Adrenal gland (tissue), 9 donors: ENCODE measurements at regions not wholly inside any gene's neighbourhood (a gene's known extent, or its start where the extent isn't known, plus 50 kb on each side); places are given as distances from the start of the nearest gene placed in this dataset.

Source experiments
- DNase-seq, 7 donors: peaks; one replicate each; pipeline ENCODE4 v3.0.0-alpha.2; 2019 to 2020
- H3K27ac ChIP-seq, 5 donors: fragments of 200-600 bp; sonication (generic) in 4 of 5; 1 replicate in 3 of 5; 2 replicates in 2 of 5; pipeline versions ENCODE4 v1.5.1 to v1.8.0; 2016 to 2020; ENCODE audit warnings: mild to moderate bottlenecking in 1 of 5
- H3K27me3 ChIP-seq: fragments of 200-600 bp; 2 replicates; pipeline ENCODE4 v1.8.0; 2021
- H3K36me3 ChIP-seq, 2 donors: fragments of 200-600 bp; replicated peaks in 1 of 2; 1 replicate in 1 of 2; 2 replicates in 1 of 2; pipeline versions ENCODE4 v1.5.1 to v1.8.0; 2018 to 2022
- H3K4me1 ChIP-seq, 2 donors: fragments of 200-600 bp; replicated peaks in 1 of 2; 1 replicate in 1 of 2; 2 replicates in 1 of 2; pipeline versions ENCODE4 v1.5.1 to v1.8.0; 2018 to 2021
- H3K4me3 ChIP-seq, 4 donors: fragments of 200-600 bp; sonication (generic) in 3 of 4; one replicate each; pipeline ENCODE4 v1.5.1; 2016 to 2018
- H3K9me3 ChIP-seq, 3 donors: fragments of 200-600 bp; sonication (generic) in 1 of 3; replicated peaks in 1 of 3; 1 replicate in 2 of 3; 2 replicates in 1 of 3; pipeline versions ENCODE4 v1.5.1 to v1.8.0; 2016 to 2021
- POLR2A ChIP-seq, 2 donors: fragments of 450-650 bp; IDR thresholded peaks; one replicate each; pipeline ENCODE4 v1.6.1; 2017; ENCODE audit warnings: antibody characterized with exemption in 2 of 2, mild to moderate bottlenecking in 2 of 2, moderate library complexity in 1 of 2
- WGBS, 4 donors: extraction: QIAGEN DNeasy Blood & Tissue Kit in 2 of 4; methylation state at CpG; one replicate each; pipeline versions ENCODE4 v1.1.5 to v1.1.7; 2013 to 2017; 5-methylcytosine and 5-hydroxymethylcytosine counted together
- intact Hi-C, 2 donors: fragments of 100-400 bp; cut with DNase I; formaldehyde crosslinking; loops; one replicate each; pipeline versions ENCODE4 v1.14.1 to v1.15.0; 2022 to 2023
- TF ChIP-seq, protein P1 (sequence below), 6 experiments: fragments of 450-650 bp in 4 of 6; fragments of 200-600 bp in 2 of 6; sonication (generic) in 1 of 6; IDR thresholded peaks; 1 replicate in 5 of 6; 2 replicates in 1 of 6; pipeline versions ENCODE4 v1.5.1 to v1.8.0; 2016 to 2021; ENCODE audit warnings: antibody characterized with exemption in 6 of 6, mild to moderate bottlenecking in 2 of 6, moderate library complexity in 1 of 6
- donor health status: healthy with polysubstance abuse.
- donor health status: Bipolar disorder and iron deficiency.
- donor health status: DM: yes; HTN: yes; CAD: no.
- donor health status: DM: no; HTN: no; CAD: no.
- donor health status: DM: no; HTN: no; CAD: no.

DNA sequence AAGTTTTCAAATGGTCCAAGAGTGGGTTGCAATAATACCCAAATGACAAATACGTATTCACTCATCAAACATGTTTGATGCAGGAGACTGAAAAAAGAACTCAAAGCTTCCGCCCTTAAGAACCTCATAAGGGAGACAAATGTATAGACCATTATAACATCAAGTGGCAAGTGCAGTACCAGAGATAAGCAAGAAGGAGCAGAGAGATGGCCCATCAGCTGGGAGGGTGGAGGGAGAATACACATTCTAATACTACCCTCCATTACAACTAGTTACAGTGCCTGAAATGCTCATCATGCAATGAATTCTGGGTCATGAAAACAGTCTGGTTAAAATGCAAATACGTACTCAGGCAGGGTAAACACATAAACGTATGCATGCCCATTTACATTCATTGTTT, 304.0 kb downstream of the SHQ1 start:
- Histone ChIP-seq H3K36me3 (no peaks in the 10 kb centered on the region), H3K27ac (no peak overlapping the region), H3K4me3 (no peak overlapping the region), H3K9me3 (no peaks in the 10 kb centered on the region), H3K27me3 (no peaks in the 10 kb centered on the region), H3K4me1 (no peaks in the 10 kb centered on the region)
- intact Hi-C loops = no loop called here
- TF ChIP-seq, protein P1, sequence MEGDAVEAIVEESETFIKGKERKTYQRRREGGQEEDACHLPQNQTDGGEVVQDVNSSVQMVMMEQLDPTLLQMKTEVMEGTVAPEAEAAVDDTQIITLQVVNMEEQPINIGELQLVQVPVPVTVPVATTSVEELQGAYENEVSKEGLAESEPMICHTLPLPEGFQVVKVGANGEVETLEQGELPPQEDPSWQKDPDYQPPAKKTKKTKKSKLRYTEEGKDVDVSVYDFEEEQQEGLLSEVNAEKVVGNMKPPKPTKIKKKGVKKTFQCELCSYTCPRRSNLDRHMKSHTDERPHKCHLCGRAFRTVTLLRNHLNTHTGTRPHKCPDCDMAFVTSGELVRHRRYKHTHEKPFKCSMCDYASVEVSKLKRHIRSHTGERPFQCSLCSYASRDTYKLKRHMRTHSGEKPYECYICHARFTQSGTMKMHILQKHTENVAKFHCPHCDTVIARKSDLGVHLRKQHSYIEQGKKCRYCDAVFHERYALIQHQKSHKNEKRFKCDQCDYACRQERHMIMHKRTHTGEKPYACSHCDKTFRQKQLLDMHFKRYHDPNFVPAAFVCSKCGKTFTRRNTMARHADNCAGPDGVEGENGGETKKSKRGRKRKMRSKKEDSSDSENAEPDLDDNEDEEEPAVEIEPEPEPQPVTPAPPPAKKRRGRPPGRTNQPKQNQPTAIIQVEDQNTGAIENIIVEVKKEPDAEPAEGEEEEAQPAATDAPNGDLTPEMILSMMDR (IDR thresholded peaks at IDR 0.05) = no peak
- no peak for TF ChIP-seq POLR2A (IDR thresholded peaks at IDR 0.05)
- 77 to 82% (median 80%) methylated on average over 4 of the region's 4 CpGs for WGBS, 4 donors
- DNase-seq = no peak

DNA sequence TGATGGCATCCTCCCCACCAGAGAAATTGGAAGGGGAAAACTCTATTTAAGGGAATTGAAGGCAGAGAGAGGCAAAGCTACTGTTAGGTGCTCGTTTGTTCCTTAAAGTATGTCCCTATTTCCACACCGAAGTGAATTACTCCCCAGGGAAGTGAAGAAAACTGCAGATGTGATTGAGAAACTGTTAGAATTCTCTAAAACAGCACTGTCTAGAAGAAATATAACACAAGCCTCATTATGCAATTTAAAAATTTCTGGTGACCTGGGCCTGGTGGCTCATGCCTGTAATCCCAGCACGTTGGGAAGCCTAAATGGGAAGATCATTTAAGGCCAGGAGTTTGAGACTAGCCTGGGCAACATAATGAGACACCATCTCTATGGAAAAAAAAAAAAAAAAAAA, 305.0 kb downstream of the SHQ1 start:
- intact Hi-C loops = no loop called here
- Histone ChIP-seq H3K9me3 (no peaks in the 10 kb centered on the region), H3K27ac (no peak overlapping the region), H3K27me3 (no peaks in the 10 kb centered on the region), H3K4me1 (no peaks in the 10 kb centered on the region), H3K4me3 (no peak overlapping the region), H3K36me3 (no peaks in the 10 kb centered on the region)
- TF ChIP-seq, protein P1 (IDR thresholded peaks at IDR 0.05) = no peak
- TF ChIP-seq POLR2A (IDR thresholded peaks at IDR 0.05) = no peak
- no peak for DNase-seq
- WGBS, 4 donors = 69 to 82% (median 74%) methylated on average over 3 of the region's 3 CpGs

DNA sequence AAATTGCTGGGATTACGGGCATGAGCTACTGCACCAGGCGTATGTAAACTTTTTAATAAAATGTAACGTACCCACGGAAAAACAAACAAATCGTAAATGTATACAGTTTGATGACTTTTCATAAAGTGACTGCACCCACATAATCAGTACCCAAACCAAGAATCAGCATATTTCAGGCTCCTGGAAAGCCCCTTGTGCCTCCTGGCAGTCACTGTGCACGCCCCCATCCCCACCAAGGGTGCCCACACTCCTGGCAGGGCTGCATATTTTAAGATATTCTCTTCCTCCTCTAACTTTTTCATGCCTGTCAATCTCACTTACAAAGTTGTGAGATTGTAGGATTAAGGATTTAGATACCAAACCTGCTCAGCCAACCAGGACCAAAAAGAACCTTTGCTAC, 305.5 kb downstream of the SHQ1 start:
- DNase-seq = no peak
- Histone ChIP-seq H3K4me1 (no peaks in the 10 kb centered on the region), H3K27me3 (no peaks in the 10 kb centered on the region), H3K9me3 (no peaks in the 10 kb centered on the region), H3K36me3 (no peaks in the 10 kb centered on the region), H3K4me3 (no peak overlapping the region), H3K27ac (no peak overlapping the region)
- intact Hi-C loops = no loop called here
- WGBS, 4 donors = 90 to 97% (median 93%) methylated on average over 6 of the region's 6 CpGs
- TF ChIP-seq POLR2A (IDR thresholded peaks at IDR 0.05) = no peak
- TF ChIP-seq, protein P1 (IDR thresholded peaks at IDR 0.05) = no peak

DNA sequence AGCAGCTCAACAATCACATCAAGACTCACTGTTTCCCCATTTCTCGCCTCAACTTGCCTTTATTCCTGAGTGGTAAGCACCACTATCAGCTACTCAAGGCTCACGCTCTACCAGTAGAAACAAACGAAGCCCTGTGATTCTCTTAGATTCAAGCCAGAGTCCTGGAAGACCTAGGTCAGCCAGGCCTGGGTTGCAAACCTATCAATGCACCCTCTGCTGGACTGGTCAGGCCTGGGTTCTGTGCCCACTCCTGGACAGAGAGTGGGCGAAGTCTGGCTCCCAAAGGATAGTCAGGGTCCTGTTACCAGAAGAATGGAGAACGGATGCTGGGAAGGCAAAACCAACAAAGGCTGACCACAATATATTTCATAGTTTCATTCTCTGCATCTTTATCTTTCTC, 308.4 kb downstream of the SHQ1 start:
- no peaks in the 10 kb centered on the region for H3K4me1 ChIP-seq
- no peak overlapping the region for H3K27ac ChIP-seq
- DNase-seq = no peak
- no peak overlapping the region for H3K4me3 ChIP-seq
- H3K27me3 ChIP-seq = no peaks in the 10 kb centered on the region
- TF ChIP-seq, protein P1 (IDR thresholded peaks at IDR 0.05) = no peak
- no peak for TF ChIP-seq POLR2A (IDR thresholded peaks at IDR 0.05)
- H3K36me3 ChIP-seq = no peaks in the 10 kb centered on the region
- no peaks in the 10 kb centered on the region for H3K9me3 ChIP-seq
- intact Hi-C loops = no loop called here
- 82 to 89% (median 88%) methylated on average over 5 of the region's 5 CpGs for WGBS, 4 donors
